ENCODE measurements at regions not wholly inside any gene's neighbourhood (a gene's known extent, or its start where the extent isn't known, plus 50 kb on each side); places are given as distances from the start of the nearest gene placed in this dataset.

DNA sequence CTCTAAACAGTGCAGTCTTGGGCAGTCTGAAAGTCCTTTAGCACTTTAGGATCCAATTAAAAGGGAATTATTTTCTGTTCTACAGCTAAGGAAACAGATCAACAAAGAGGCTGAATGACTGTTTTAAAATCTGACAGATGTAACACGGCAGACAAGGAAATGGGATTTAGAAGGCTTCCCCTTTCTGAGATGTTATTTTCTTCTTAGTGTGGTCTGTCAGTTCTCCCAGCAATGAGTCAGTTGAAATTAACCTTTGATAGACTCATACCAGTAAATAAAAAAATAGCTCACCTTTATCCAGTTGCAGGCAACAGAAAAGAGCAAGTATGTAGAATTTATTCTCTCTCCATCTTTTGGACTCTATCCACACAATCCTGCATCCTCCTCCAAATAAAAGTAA lies 98.1 kb downstream of the NEDD1 start:
- Histone ChIP-seq H3K36me3 (ENCODE audit: control insufficient read depth, insufficient read depth, low read length) (no peaks in the 10 kb centered on the region), H3K27ac (ENCODE audit: low read length) (no peak overlapping the region), H3K4me3 (ENCODE audit: low read depth in 2 of 2, low read length in 2 of 2) (no peak overlapping the region), H3K4me1 (ENCODE audit: control insufficient read depth, insufficient read depth, low read length) (no peaks in the 10 kb centered on the region), H3K27me3 (ENCODE audit: control insufficient read depth, insufficient read depth, low read length) (no peaks in the 10 kb centered on the region), H3K9me3 (ENCODE audit: control insufficient read depth, insufficient read depth, low read depth, low read length) (no peaks in the 10 kb centered on the region)
- TF ChIP-seq TCF7L2 (IDR thresholded peaks at IDR 0.05; ENCODE audit: low read depth, low read length) (no peak), SIN3A (IDR thresholded peaks at IDR 0.05; ENCODE audit: borderline replicate concordance, insufficient read depth, low read depth, low read length) (no peak), POLR2AphosphoS5 (IDR thresholded peaks at IDR 0.05; ENCODE audit: low read depth, low read length) (no peak)
- TF ChIP-seq, protein P1, sequence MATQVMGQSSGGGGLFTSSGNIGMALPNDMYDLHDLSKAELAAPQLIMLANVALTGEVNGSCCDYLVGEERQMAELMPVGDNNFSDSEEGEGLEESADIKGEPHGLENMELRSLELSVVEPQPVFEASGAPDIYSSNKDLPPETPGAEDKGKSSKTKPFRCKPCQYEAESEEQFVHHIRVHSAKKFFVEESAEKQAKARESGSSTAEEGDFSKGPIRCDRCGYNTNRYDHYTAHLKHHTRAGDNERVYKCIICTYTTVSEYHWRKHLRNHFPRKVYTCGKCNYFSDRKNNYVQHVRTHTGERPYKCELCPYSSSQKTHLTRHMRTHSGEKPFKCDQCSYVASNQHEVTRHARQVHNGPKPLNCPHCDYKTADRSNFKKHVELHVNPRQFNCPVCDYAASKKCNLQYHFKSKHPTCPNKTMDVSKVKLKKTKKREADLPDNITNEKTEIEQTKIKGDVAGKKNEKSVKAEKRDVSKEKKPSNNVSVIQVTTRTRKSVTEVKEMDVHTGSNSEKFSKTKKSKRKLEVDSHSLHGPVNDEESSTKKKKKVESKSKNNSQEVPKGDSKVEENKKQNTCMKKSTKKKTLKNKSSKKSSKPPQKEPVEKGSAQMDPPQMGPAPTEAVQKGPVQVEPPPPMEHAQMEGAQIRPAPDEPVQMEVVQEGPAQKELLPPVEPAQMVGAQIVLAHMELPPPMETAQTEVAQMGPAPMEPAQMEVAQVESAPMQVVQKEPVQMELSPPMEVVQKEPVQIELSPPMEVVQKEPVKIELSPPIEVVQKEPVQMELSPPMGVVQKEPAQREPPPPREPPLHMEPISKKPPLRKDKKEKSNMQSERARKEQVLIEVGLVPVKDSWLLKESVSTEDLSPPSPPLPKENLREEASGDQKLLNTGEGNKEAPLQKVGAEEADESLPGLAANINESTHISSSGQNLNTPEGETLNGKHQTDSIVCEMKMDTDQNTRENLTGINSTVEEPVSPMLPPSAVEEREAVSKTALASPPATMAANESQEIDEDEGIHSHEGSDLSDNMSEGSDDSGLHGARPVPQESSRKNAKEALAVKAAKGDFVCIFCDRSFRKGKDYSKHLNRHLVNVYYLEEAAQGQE (IDR thresholded peaks at IDR 0.05; ENCODE audit: insufficient read depth in 1 of 2, low read depth in 2 of 2, low read length in 1 of 2): no peak
- TF ChIP-seq, protein P2, sequence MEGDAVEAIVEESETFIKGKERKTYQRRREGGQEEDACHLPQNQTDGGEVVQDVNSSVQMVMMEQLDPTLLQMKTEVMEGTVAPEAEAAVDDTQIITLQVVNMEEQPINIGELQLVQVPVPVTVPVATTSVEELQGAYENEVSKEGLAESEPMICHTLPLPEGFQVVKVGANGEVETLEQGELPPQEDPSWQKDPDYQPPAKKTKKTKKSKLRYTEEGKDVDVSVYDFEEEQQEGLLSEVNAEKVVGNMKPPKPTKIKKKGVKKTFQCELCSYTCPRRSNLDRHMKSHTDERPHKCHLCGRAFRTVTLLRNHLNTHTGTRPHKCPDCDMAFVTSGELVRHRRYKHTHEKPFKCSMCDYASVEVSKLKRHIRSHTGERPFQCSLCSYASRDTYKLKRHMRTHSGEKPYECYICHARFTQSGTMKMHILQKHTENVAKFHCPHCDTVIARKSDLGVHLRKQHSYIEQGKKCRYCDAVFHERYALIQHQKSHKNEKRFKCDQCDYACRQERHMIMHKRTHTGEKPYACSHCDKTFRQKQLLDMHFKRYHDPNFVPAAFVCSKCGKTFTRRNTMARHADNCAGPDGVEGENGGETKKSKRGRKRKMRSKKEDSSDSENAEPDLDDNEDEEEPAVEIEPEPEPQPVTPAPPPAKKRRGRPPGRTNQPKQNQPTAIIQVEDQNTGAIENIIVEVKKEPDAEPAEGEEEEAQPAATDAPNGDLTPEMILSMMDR (IDR thresholded peaks at IDR 0.05): no peak
- POLR2A ChIA-PET: no interaction called here
- CTCF ChIA-PET: no interaction called here
- no TSS peak for BruUV-seq (replicated peaks)
- in situ Hi-C loops (cut with HindIII; ENCODE audit: low pct_unique_long_range_greater_than_20kb, low sequenced_read_pairs) (no loop called here), intact Hi-C loops (cut with micrococcal nuclease; ENCODE audit: unreplicated experiment) (no loop called here)
- DNase-seq (ENCODE audit: low read depth, low spot score): no peak
- no peak for ATAC-seq

DNA sequence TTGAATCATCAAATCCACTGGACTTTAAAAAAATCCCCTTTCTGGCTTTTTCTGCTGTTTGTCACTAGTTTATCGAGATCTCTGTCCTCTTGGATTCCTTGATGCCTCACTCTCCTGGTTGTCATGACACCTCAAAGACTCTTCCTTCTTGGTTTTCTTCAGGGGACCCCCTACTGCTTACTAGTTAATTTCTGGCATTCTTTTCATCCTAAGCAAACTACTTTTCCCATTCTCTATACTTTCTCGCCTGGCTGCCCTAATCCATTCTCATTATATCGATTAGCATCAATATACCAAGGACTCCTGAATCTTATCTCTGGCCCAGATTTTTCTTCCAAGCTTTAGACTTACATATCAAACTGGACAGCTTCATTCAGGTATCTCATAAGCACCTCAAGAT lies 98.6 kb downstream of the NEDD1 start:
- H3K9me3 ChIP-seq (ENCODE audit: control insufficient read depth, insufficient read depth, low read depth, low read length): no peaks in the 10 kb centered on the region
- ATAC-seq (no peak), DNase-seq (ENCODE audit: low read depth, low spot score) (no peak)
- H3K4me1 ChIP-seq (ENCODE audit: control insufficient read depth, insufficient read depth, low read length): no peaks in the 10 kb centered on the region
- TF ChIP-seq, protein P1 (IDR thresholded peaks at IDR 0.05; ENCODE audit: insufficient read depth in 1 of 2, low read depth in 2 of 2, low read length in 1 of 2): no peak
- TF ChIP-seq, protein P2 (IDR thresholded peaks at IDR 0.05): no peak
- TF ChIP-seq TCF7L2 (IDR thresholded peaks at IDR 0.05; ENCODE audit: low read depth, low read length) (no peak), SIN3A (IDR thresholded peaks at IDR 0.05; ENCODE audit: borderline replicate concordance, insufficient read depth, low read depth, low read length) (no peak), POLR2AphosphoS5 (IDR thresholded peaks at IDR 0.05; ENCODE audit: low read depth, low read length) (no peak)
- intact Hi-C loops (cut with micrococcal nuclease; ENCODE audit: unreplicated experiment): no loop called here
- CTCF ChIA-PET: no interaction called here
- in situ Hi-C loops (cut with HindIII; ENCODE audit: low pct_unique_long_range_greater_than_20kb, low sequenced_read_pairs): no loop called here
- H3K27me3 ChIP-seq (ENCODE audit: control insufficient read depth, insufficient read depth, low read length): no peaks in the 10 kb centered on the region
- POLR2A ChIA-PET: no interaction called here
- H3K27ac ChIP-seq (ENCODE audit: low read length): no peak overlapping the region
- no peaks in the 10 kb centered on the region for H3K36me3 ChIP-seq (ENCODE audit: control insufficient read depth, insufficient read depth, low read length)
- BruUV-seq (replicated peaks): no TSS peak
- no peak overlapping the region for H3K4me3 ChIP-seq (ENCODE audit: low read depth in 2 of 2, low read length in 2 of 2)

All from Panc1 (cell line).